Chondrocyte (in vitro differentiated cells): ENCODE measurements at regions not wholly inside any gene's neighbourhood (a gene's known extent, or its start where the extent isn't known, plus 50 kb on each side); places are given as distances from the start of the nearest gene placed in this dataset.

Experiments used
- DNase-seq: peaks from one replicate; pipeline ENCODE4 v3.0.0; 2021; ENCODE audit warnings: mixed read lengths, low spot score
- H3K27ac Mint-ChIP-seq: one replicate; pipeline ENCODE4 v1.8.0; 2021; ENCODE audit warnings: mild to moderate bottlenecking, moderate library complexity, mixed read lengths; ENCODE audit not compliant: unreplicated experiment
- H3K27me3 Mint-ChIP-seq: 2 replicates; pipeline ENCODE4 v1.8.0; 2021; ENCODE audit warnings: low read depth, mixed read lengths
- H3K36me3 Mint-ChIP-seq: 2 replicates; pipeline ENCODE4 v1.8.0; 2021; ENCODE audit warnings: low read depth, mixed read lengths
- H3K4me1 Mint-ChIP-seq: 2 replicates; pipeline ENCODE4 v1.8.0; 2021; ENCODE audit warnings: low read depth, mild to moderate bottlenecking, mixed read lengths
- H3K4me3 Mint-ChIP-seq: one replicate; pipeline ENCODE4 v1.8.0; 2021; ENCODE audit warnings: mild to moderate bottlenecking, moderate library complexity, mixed read lengths; ENCODE audit not compliant: unreplicated experiment
- H3K9me3 Mint-ChIP-seq: 2 replicates; pipeline ENCODE4 v1.8.0; 2021; ENCODE audit warnings: low read depth, mixed read lengths
- CTCF ChIP-seq: fragments of 200-600 bp; sonication (generic); IDR thresholded peaks from 2 replicates; pipeline ENCODE4 v1.5.0; 2021; ENCODE audit warnings: antibody characterized with exemption, mild to moderate bottlenecking, moderate library complexity

DNA sequence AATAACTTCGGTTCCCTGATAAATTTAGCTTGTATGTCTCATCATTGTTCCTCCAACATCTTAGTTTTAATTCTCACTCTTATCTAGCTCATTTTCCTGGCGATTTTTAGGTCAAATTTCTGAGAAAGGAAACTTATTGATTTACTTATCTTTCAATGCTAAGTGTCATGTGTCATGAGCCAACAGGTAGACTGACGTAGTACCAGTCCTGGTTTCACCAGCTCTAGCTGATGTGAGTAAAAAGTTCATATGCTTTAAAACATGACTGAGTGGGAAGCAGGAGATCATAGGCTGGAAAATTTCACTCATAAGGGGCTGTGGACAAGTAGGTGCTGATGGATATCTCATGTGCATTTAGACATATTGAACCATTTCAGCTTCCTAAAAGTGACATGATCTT is 441.7 kb upstream of the NR3C2 start:
- Mint-ChIP-seq H3K9me3 (no peaks in the 10 kb centered on the region), H3K27me3 (peaks cover 18% of the 10 kb centered on the region), H3K4me3 (no peak overlapping the region), H3K4me1 (no peaks in the 10 kb centered on the region), H3K27ac (no peak overlapping the region), H3K36me3 (no peaks in the 10 kb centered on the region)
- DNase-seq, result no peak
- no peak for TF ChIP-seq CTCF

DNA sequence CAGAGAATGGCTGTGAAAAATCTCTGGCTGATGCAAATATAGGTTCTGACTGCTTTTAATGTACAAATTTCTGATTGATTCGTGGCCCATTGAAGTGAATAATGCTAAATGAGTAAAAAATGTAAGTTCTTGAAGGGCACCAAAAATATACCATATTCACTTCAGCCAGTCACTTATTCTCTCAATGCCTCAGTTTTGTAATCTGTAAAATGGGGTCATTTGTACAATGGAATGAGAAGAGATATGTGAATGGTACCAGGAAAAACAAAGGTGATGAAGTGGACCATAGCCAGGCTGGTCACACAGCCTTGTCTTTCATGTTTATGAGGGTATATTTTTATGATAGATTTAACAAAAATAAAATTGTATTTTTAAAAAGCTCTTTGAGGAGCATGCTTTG is 441.2 kb upstream of the NR3C2 start:
- no peak for TF ChIP-seq CTCF
- H3K36me3 Mint-ChIP-seq, result no peaks in the 10 kb centered on the region
- DNase-seq, result no peak
- no peak overlapping the region for H3K4me3 Mint-ChIP-seq
- no peaks in the 10 kb centered on the region for H3K9me3 Mint-ChIP-seq
- H3K4me1 Mint-ChIP-seq, result no peaks in the 10 kb centered on the region
- peaks cover 18% of the 10 kb centered on the region for H3K27me3 Mint-ChIP-seq
- H3K27ac Mint-ChIP-seq, result no peak overlapping the region

GRCh38 chr4:148881860-148882643 is 439.8 kb upstream of the NR3C2 start:
- H3K27ac Mint-ChIP-seq, result no peak overlapping the region
- H3K4me1 Mint-ChIP-seq, result no peaks in the 10 kb centered on the region
- H3K9me3 Mint-ChIP-seq, result no peaks in the 10 kb centered on the region
- no peaks in the 10 kb centered on the region for H3K36me3 Mint-ChIP-seq
- no peak overlapping the region for H3K4me3 Mint-ChIP-seq
- DNase-seq, result no peak
- TF ChIP-seq CTCF, result no peak
- H3K27me3 Mint-ChIP-seq, result peaks cover 16% of the 10 kb centered on the region

GRCh38 chr4:148874331-148874730 is 432.1 kb upstream of the NR3C2 start:
- no peak for TF ChIP-seq CTCF
- Mint-ChIP-seq H3K4me3 (no peak overlapping the region), H3K36me3 (no peaks in the 10 kb centered on the region), H3K27me3 (peaks cover 7% of the 10 kb centered on the region), H3K9me3 (no peaks in the 10 kb centered on the region), H3K4me1 (no peaks in the 10 kb centered on the region), H3K27ac (no peak overlapping the region)
- DNase-seq, result no peak

GRCh38 chr4:148868191-148868590 is 426.0 kb upstream of the NR3C2 start:
- no peak overlapping the region for H3K4me3 Mint-ChIP-seq

More at GRCh38 chr4:148868191-148868590, 426.0 kb upstream of the NR3C2 start:
- Mint-ChIP-seq H3K36me3 (no peaks in the 10 kb centered on the region), H3K9me3 (no peaks in the 10 kb centered on the region), H3K4me1 (no peaks in the 10 kb centered on the region), H3K27me3 (peaks cover 10% of the 10 kb centered on the region), H3K27ac (no peak overlapping the region)
- DNase-seq, result no peak
- no peak for TF ChIP-seq CTCF
